GM12878 (cell line): ENCODE measurements at regions not wholly inside any gene's neighbourhood (a gene's known extent, or its start where the extent isn't known, plus 50 kb on each side); places are given as distances from the start of the nearest gene placed in this dataset.

Experiments used
- ATAC-seq: fragments of 200-7000 bp; cut with Tn5 transposase; 3 replicates; pipeline ENCODE4 v1.9.1; 2020; ENCODE audit warnings: mild to moderate bottlenecking, moderate library complexity
- BruUV-seq: library from RNA; stranded (reverse); fragments of 400-500 nt; replicated peaks from 2 replicates; lab custom pipeline; 2021; lab: Mats Ljungman, UMichigan
- CTCF ChIA-PET: fragments of 300-600 bp; sonication (Branson Sonifier 250); formaldehyde crosslinking; extraction: SDS; loops from one replicate; lab custom pipeline; 2021; ENCODE audit warnings: inconsistent platforms; lab: Yijun Ruan, JAX
- POLR2A ChIA-PET: fragments of 350-600 bp; formaldehyde crosslinking; extraction: SDS; loops from one replicate; lab custom pipeline; 2021; ENCODE audit warnings: inconsistent platforms; lab: Charles Lee
- RAD21 ChIA-PET: fragments of 300-600 bp; sonication (Branson Sonifier 250); formaldehyde crosslinking; loops from one replicate; lab custom pipeline; 2023; ENCODE audit warnings: antibody characterized with exemption; ENCODE audit not compliant: unreplicated experiment; lab: Charles Lee
- SMC1A ChIA-PET: fragments of 300-600 bp; sonication (Branson Sonifier 250); formaldehyde crosslinking; loops from one replicate; lab custom pipeline; 2023; ENCODE audit not compliant: unreplicated experiment, uncharacterized antibody; lab: Charles Lee
- DNase-seq: peaks from one replicate; pipeline ENCODE4 v3.0.0-alpha.2; 2011; ENCODE audit warnings: low read depth, low spot score
- FAIRE-seq: peaks from 3 replicates; lab custom pipeline; 2011; peaks lifted over from hg19 to GRCh38; lab: Jason Lieb, UNC
- H2AFZ ChIP-seq: 2 replicates; pipeline ENCODE4 v1.6.0; 2011; ENCODE audit warnings: low read depth, low read length, control low read depth; ENCODE audit not compliant: control insufficient read depth
- H3K27ac ChIP-seq: 2 replicates; pipeline ENCODE4 v1.5.1; 2011; ENCODE audit warnings: control low read depth; ENCODE audit not compliant: control insufficient read depth, insufficient read depth
- H3K27me3 ChIP-seq, 2 experiments: replicated peaks in 1 of 2; 2 replicates each; pipeline versions ENCODE4 v1.6.0 to v1.6.1; 2011; ENCODE audit warnings: low read length in 1 of 2; ENCODE audit not compliant: control insufficient read depth in 2 of 2, insufficient read depth in 2 of 2
- H3K36me3 ChIP-seq, 2 experiments: 2 replicates each; pipeline ENCODE4 v1.5.1; 2011; ENCODE audit warnings: low read length in 1 of 2; ENCODE audit not compliant: control insufficient read depth in 2 of 2, insufficient read depth in 2 of 2
- H3K4me1 ChIP-seq: 2 replicates; pipeline ENCODE4 v1.6.1; 2011; ENCODE audit warnings: mild to moderate bottlenecking, low read length, moderate library complexity, mixed read lengths; ENCODE audit not compliant: control insufficient read depth, insufficient read depth
- H3K4me2 ChIP-seq: 2 replicates; pipeline ENCODE4 v1.6.0; 2011; ENCODE audit warnings: control low read depth; ENCODE audit not compliant: control insufficient read depth, insufficient read depth
- H3K4me3 ChIP-seq: fragments of 200-600 bp; sonication (generic); 2 replicates; pipeline ENCODE4 v1.5.1; 2016
- H3K79me2 ChIP-seq: 2 replicates; pipeline ENCODE4 v1.6.0; 2011; ENCODE audit warnings: low read length; ENCODE audit not compliant: control insufficient read depth, insufficient read depth
- H3K9ac ChIP-seq: 2 replicates; pipeline ENCODE4 v1.8.0; 2011; ENCODE audit warnings: low read length, control low read depth, mixed read lengths; ENCODE audit not compliant: control insufficient read depth, insufficient read depth
- H3K9me3 ChIP-seq: replicated peaks from 3 replicates; pipeline ENCODE4 v1.5.1; 2011; ENCODE audit warnings: mild to moderate bottlenecking, low read length; ENCODE audit not compliant: control insufficient read depth, insufficient read depth
- H4K20me1 ChIP-seq: 2 replicates; pipeline ENCODE4 v1.6.0; 2011; ENCODE audit not compliant: control insufficient read depth, insufficient read depth
- BCLAF1 ChIP-seq: fragments of 450-650 bp; IDR thresholded peaks from 2 replicates; pipeline ENCODE4 v1.6.1; 2017; ENCODE audit warnings: antibody characterized with exemption, mild to moderate bottlenecking, moderate library complexity
- BHLHE40 ChIP-seq, 2 experiments: fragments of 450-650 bp in 1 of 2; IDR thresholded peaks; 2 replicates each; pipeline ENCODE4 v1.6.1; 2011 to 2017; ENCODE audit warnings: low read depth in 2 of 2, borderline replicate concordance in 1 of 2, improper control_type of control experiment in 1 of 2, low read length in 1 of 2, mild to moderate bottlenecking in 1 of 2
- BRCA1 ChIP-seq: IDR thresholded peaks from 2 replicates; pipeline ENCODE4 v1.6.1; 2011; ENCODE audit warnings: low read depth, low read length, improper control_type of control experiment
- CEBPZ ChIP-seq: fragments of 150-350 bp; IDR thresholded peaks from 2 replicates; pipeline ENCODE4 v1.6.1; 2016; ENCODE audit warnings: low read depth, low read length
- E2F4 ChIP-seq: IDR thresholded peaks from 2 replicates; pipeline ENCODE4 v1.6.1; 2012; ENCODE audit warnings: low read depth, low read length, improper control_type of control experiment
- E4F1 ChIP-seq: fragments of 450-650 bp; IDR thresholded peaks from 2 replicates; pipeline ENCODE4 v1.6.1; 2018; ENCODE audit warnings: borderline replicate concordance, mild to moderate bottlenecking; ENCODE audit not compliant: partially characterized antibody
- GABPA ChIP-seq: IDR thresholded peaks from 2 replicates; pipeline ENCODE4 v1.6.1; 2014; ENCODE audit warnings: antibody characterized with exemption, low read depth, mild to moderate bottlenecking, inconsistent platforms
- HDGF ChIP-seq: fragments of 450-650 bp; IDR thresholded peaks from 2 replicates; pipeline ENCODE4 v1.6.1; 2016; ENCODE audit warnings: antibody characterized with exemption
- KAT2A ChIP-seq: conservative IDR thresholded peaks from 2 replicates; pipeline ENCODE4 v1.6.1; 2011; ENCODE audit warnings: low read depth, low read length; ENCODE audit not compliant: control insufficient read depth
- MXI1 ChIP-seq: fragments of 150-350 bp; IDR thresholded peaks from 2 replicates; pipeline ENCODE4 v1.6.1; 2011; ENCODE audit warnings: low read depth, mild to moderate bottlenecking, inconsistent platforms, low read length, improper control_type of control experiment
- NFYA ChIP-seq: IDR thresholded peaks from 2 replicates; pipeline ENCODE4 v1.6.1; 2011; ENCODE audit warnings: low read depth, mild to moderate bottlenecking, low read length, improper control_type of control experiment, borderline replicate concordance
- NFYB ChIP-seq: IDR thresholded peaks from 2 replicates; pipeline ENCODE4 v1.6.1; 2011; ENCODE audit warnings: low read depth, mild to moderate bottlenecking, low read length, improper control_type of control experiment, moderate library complexity; ENCODE audit not compliant: insufficient read depth
- RAD21 ChIP-seq: IDR thresholded peaks from 2 replicates; pipeline ENCODE4 v1.6.1; 2011; ENCODE audit warnings: mild to moderate bottlenecking, low read depth, low read length, moderate library complexity; ENCODE audit not compliant: insufficient read depth
- SMARCA5 ChIP-seq: fragments of 450-650 bp; IDR thresholded peaks from 2 replicates; pipeline ENCODE4 v1.6.1; 2017; ENCODE audit warnings: mild to moderate bottlenecking
- ZNF217 ChIP-seq: fragments of 450-650 bp; IDR thresholded peaks from 2 replicates; pipeline ENCODE4 v1.6.1; 2017; ENCODE audit warnings: antibody characterized with exemption, mild to moderate bottlenecking
- WGBS: methylation state at CpG from one replicate; pipeline ENCODE4 v1.1.6; 2016; ENCODE audit warnings: low lambda C conversion rate; ENCODE audit not compliant: insufficient replicate concordance, insufficient coverage; ENCODE audit errors: missing lambda C conversion rate; 5-methylcytosine and 5-hydroxymethylcytosine counted together
- in situ Hi-C: fragments of 300-500 bp; cut with MboI; formaldehyde crosslinking; loops from 9 replicates; pipeline ENCODE4 v1.14.3; 2018; ENCODE audit warnings: mixed read lengths
- intact Hi-C: fragments of 100-400 bp; cut with micrococcal nuclease; formaldehyde crosslinking; loops from one replicate; pipeline ENCODE4 v1.14.2; 2022; ENCODE audit not compliant: unreplicated experiment

DNA sequence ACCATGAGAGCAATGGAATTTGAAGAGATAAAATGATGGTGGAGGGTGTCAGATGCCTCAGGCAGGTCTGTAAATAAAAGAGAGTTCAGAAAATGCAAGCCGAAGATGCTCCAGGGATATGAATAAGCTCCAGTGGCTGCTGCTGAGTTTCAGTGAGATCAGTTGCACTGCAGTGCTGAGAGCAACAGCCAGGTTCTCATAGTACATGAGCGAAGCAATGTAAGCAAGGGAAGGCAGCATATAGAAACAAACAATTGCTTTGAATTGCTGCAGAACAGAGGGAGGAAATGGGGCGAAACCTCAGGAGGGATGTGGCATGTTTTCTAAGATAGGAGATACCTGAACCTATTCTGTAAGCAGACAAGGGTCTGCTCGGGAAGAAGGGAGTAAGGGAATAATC, 369.5 kb downstream of the AASDHPPT start:
- H3K9me3 ChIP-seq, result no peaks in the 10 kb centered on the region
- RAD21 ChIA-PET, result no interaction called here
- no peak for FAIRE-seq
- CTCF ChIA-PET, result no interaction called here
- ATAC-seq, result no peak
- H3K4me3 ChIP-seq, result no peak overlapping the region
- no peaks in the 10 kb centered on the region for H3K27me3 ChIP-seq
- no peak overlapping the region for H2AFZ ChIP-seq
- no peaks in the 10 kb centered on the region for H4K20me1 ChIP-seq
- in situ Hi-C loops, result no loop called here
- H3K79me2 ChIP-seq, result no peaks in the 10 kb centered on the region
- POLR2A ChIA-PET, result no interaction called here
- no peaks in the 10 kb centered on the region for H3K4me1 ChIP-seq
- intact Hi-C loops, result no loop called here
- no peak for DNase-seq
- 12% methylated on average over 4 of the region's 4 CpGs for WGBS
- H3K36me3 ChIP-seq, result no peaks in the 10 kb centered on the region
- no TSS peak for BruUV-seq
- H3K27ac ChIP-seq, result no peak overlapping the region
- SMC1A ChIA-PET, result no interaction called here
- H3K4me2 ChIP-seq, result no peak overlapping the region
- H3K9ac ChIP-seq, result no peak overlapping the region
- no peak for TF ChIP-seq NFYA
- no peak for TF ChIP-seq KAT2A
- TF ChIP-seq GABPA, result no peak
- TF ChIP-seq HDGF, result no peak
- TF ChIP-seq NFYB, result no peak
- no peak for TF ChIP-seq CEBPZ
- no peak for TF ChIP-seq E4F1
- TF ChIP-seq BRCA1, result no peak
- TF ChIP-seq SMARCA5, result no peak
- no peak for TF ChIP-seq BHLHE40 (IDR thresholded peaks at IDR 0.05; ENCODE audit: borderline replicate concordance in 1 of 2, low read depth in 2 of 2, low read length in 1 of 2)
- TF ChIP-seq RAD21, result no peak
- TF ChIP-seq ZNF217, result no peak
- no peak for TF ChIP-seq MXI1
- TF ChIP-seq BCLAF1, result no peak
- no peak for TF ChIP-seq E2F4
